Natural killer cell treated with Interleukin-12 subunit alpha and Interleukin-12 subunit beta and Interleukin-15 and Interleukin-18, amount 100 ng/mL, for 72 hours (primary cell): ENCODE measurements at regions not wholly inside any gene's neighbourhood (a gene's known extent, or its start where the extent isn't known, plus 50 kb on each side); places are given as distances from the start of the nearest gene placed in this dataset.

Experiments
- ATAC-seq, 2 donors: fragments of 150-1000 bp; cut with Tn5 transposase in 1 of 2; sonication (Bioruptor Pico), chemical (Tn5 transposase) in 1 of 2; 2 replicates each; pipeline ENCODE4 v1.10.0; 2021
- DNase-seq: peaks from one replicate; pipeline ENCODE4 v3.0.0; 2022; ENCODE audit warnings: low spot score
- H3K27ac Mint-ChIP-seq, 2 donors: 1 replicate in 1 of 2; 2 replicates in 1 of 2; pipeline ENCODE4 v1.8.0; 2022; ENCODE audit warnings: mixed read lengths in 2 of 2, mild to moderate bottlenecking in 1 of 2, moderate library complexity in 1 of 2
- H3K27me3 Mint-ChIP-seq, 2 donors: 1 replicate in 1 of 2; 2 replicates in 1 of 2; pipeline ENCODE4 v1.8.0; 2022; ENCODE audit warnings: mixed read lengths in 2 of 2
- H3K36me3 Mint-ChIP-seq: one replicate; pipeline ENCODE4 v1.8.0; 2022; ENCODE audit warnings: mixed read lengths
- H3K4me1 Mint-ChIP-seq, 2 donors: 1 replicate in 1 of 2; 2 replicates in 1 of 2; pipeline ENCODE4 v1.8.0; 2022; ENCODE audit warnings: low read depth in 2 of 2, mixed read lengths in 2 of 2, mild to moderate bottlenecking in 1 of 2
- H3K4me3 Mint-ChIP-seq: one replicate; pipeline ENCODE4 v1.8.0; 2022; ENCODE audit warnings: mixed read lengths
- H3K9me3 Mint-ChIP-seq: 2 replicates; pipeline ENCODE4 v1.8.0; 2022; ENCODE audit warnings: mixed read lengths

- DNase-seq, result no peak
- Mint-ChIP-seq H3K4me1 (no peaks in the 10 kb centered on the region), H3K27me3 (peaks cover 7 to 19% of the 10 kb centered on the region in 2 donors), H3K9me3 (no peaks in the 10 kb centered on the region), H3K4me3 (no peak overlapping the region), H3K27ac (no peak overlapping the region), H3K36me3 (no peaks in the 10 kb centered on the region)
- ATAC-seq, result no peak
These were observed 457.7 kb downstream of the EFNA5 start for GRCh38 chr5:107213025-107213424.

GRCh38 chr5:107211630-107212029 is 459.1 kb downstream of the EFNA5 start:
- Mint-ChIP-seq H3K4me1 (no peaks in the 10 kb centered on the region), H3K27me3 (peaks cover 12 to 19% of the 10 kb centered on the region in 2 donors), H3K36me3 (no peaks in the 10 kb centered on the region), H3K27ac (no peak overlapping the region), H3K9me3 (no peaks in the 10 kb centered on the region), H3K4me3 (no peak overlapping the region)
- ATAC-seq (no peak), DNase-seq (no peak)

GRCh38 chr5:107208867-107209266 is 461.9 kb downstream of the EFNA5 start:
- H3K4me3 Mint-ChIP-seq, result no peak overlapping the region

GRCh38 chr5:107204413-107204812 is 466.3 kb downstream of the EFNA5 start:
- Mint-ChIP-seq H3K4me1 (no peaks in the 10 kb centered on the region), H3K9me3 (no peaks in the 10 kb centered on the region), H3K27ac (no peak overlapping the region), H3K27me3 (peaks cover 13 to 18% of the 10 kb centered on the region in 2 donors), H3K36me3 (no peaks in the 10 kb centered on the region), H3K4me3 (no peak overlapping the region)
- no peak for ATAC-seq
- no peak for DNase-seq

More at GRCh38 chr5:107208867-107209266, 461.9 kb downstream of the EFNA5 start:
- H3K27me3 Mint-ChIP-seq, result peaks cover 15 to 20% of the 10 kb centered on the region in 2 donors
- DNase-seq (no peak), ATAC-seq (no peak)
- H3K27ac Mint-ChIP-seq, result no peak overlapping the region
- H3K4me1 Mint-ChIP-seq, result no peaks in the 10 kb centered on the region
- no peaks in the 10 kb centered on the region for H3K36me3 Mint-ChIP-seq
- no peaks in the 10 kb centered on the region for H3K9me3 Mint-ChIP-seq

- Mint-ChIP-seq H3K36me3 (no peaks in the 10 kb centered on the region), H3K27me3 (peaks cover 13 to 18% of the 10 kb centered on the region in 2 donors), H3K9me3 (no peaks in the 10 kb centered on the region), H3K4me1 (no peaks in the 10 kb centered on the region), H3K4me3 (no peak overlapping the region), H3K27ac (no peak overlapping the region)
- ATAC-seq (no peak), DNase-seq (no peak)
These were observed 467.5 kb downstream of the EFNA5 start for GRCh38 chr5:107203243-107203642.

DNA sequence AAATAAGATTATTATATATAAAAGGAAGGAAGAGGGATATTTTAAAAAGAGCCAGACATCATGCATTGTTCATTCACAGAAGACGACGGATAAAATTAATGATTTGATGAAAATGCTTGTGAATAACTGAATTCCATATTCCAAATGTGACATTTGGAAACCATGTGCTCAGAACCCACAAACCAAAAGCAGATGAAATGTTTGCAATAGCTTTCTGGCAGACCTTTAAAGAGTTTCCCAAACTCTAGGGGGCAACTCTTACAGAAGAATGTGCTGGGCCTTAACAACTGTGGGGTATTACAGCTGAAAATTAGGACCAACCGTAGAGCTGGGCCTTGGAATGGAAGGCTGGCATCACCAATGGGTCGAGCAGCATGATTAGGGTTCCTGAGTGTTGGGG is 471.0 kb downstream of the EFNA5 start:
- Mint-ChIP-seq H3K27ac (no peak overlapping the region), H3K9me3 (no peaks in the 10 kb centered on the region), H3K4me1 (no peaks in the 10 kb centered on the region), H3K27me3 (peaks cover 6 to 7% of the 10 kb centered on the region in 2 donors), H3K36me3 (no peaks in the 10 kb centered on the region), H3K4me3 (no peak overlapping the region)
- ATAC-seq (no peak), DNase-seq (no peak)

DNA sequence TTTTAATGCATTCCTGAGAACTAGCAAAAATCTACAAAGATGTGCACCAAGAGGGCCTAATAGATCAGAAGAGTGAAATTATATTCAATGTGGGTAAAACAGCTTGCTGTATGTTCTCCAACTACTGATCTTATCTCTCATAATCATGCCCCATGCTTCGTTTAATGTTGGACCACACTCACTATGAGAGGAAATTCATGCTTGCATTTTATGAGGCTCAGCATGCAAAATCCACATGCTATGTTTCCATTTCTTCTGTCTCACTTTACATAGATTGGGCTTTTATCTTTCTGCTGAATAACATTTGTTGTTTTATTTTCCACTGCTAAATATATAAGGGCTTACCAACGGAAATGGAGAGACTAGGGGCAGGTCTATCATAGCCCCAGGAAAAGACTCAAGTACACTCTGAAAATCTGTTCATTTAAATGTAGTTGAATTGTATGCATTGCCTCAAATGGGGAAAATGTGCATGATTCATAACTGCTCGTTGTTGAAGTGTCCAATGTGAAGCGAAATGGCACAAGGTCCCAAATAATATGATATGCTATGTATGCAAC is 474.2 kb downstream of the EFNA5 start:
- Mint-ChIP-seq H3K27ac (no peak overlapping the region), H3K27me3 (peaks cover 0 to 12% of the 10 kb centered on the region in 2 donors), H3K4me3 (no peak overlapping the region), H3K4me1 (no peaks in the 10 kb centered on the region), H3K36me3 (no peaks in the 10 kb centered on the region), H3K9me3 (peaks cover 4% of the 10 kb centered on the region)
- ATAC-seq, result no peak
- no peak for DNase-seq

GRCh38 chr5:107195890-107196395 is 474.8 kb downstream of the EFNA5 start:
- H3K27me3 Mint-ChIP-seq, result peaks cover 0 to 12% of the 10 kb centered on the region in 2 donors
- peaks cover 4% of the 10 kb centered on the region for H3K9me3 Mint-ChIP-seq
- ATAC-seq, result no peak
- no peaks in the 10 kb centered on the region for H3K36me3 Mint-ChIP-seq
- no peak for DNase-seq
- no peak overlapping the region for H3K4me3 Mint-ChIP-seq
- no peak overlapping the region for H3K27ac Mint-ChIP-seq
- H3K4me1 Mint-ChIP-seq, result no peaks in the 10 kb centered on the region

- H3K27me3 Mint-ChIP-seq, result peaks cover 28 to 33% of the 10 kb centered on the region in 2 donors
- H3K9me3 Mint-ChIP-seq, result peaks cover 7% of the 10 kb centered on the region
- DNase-seq, result no peak
- ATAC-seq, result no peak
- H3K27ac Mint-ChIP-seq, result no peak overlapping the region
- H3K36me3 Mint-ChIP-seq, result peaks cover 20% of the 10 kb centered on the region
- no peaks in the 10 kb centered on the region for H3K4me1 Mint-ChIP-seq
- no peak overlapping the region for H3K4me3 Mint-ChIP-seq
These were observed 485.9 kb downstream of the EFNA5 start for GRCh38 chr5:107184871-107185270.

DNA sequence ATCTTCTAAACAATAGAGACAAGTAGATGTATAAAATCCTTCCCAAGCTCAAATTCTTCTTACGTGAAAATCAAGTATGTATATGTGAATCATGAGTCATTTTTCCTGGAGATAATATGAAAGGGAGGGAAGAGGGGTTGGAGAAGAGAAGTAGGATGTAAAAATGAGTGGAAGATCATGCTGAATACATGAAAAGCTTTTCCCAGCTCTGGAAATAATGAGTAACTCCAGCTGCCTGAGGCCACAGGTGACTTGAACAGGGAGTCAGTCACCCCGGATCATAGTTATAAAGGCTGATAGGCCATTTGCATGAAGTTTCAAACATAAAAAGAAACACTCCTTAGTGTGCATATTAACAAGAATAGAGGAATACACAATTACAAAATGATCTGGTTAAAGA is 486.7 kb downstream of the EFNA5 start:
- Mint-ChIP-seq H3K27me3 (peaks cover 28 to 33% of the 10 kb centered on the region in 2 donors), H3K27ac (no peak overlapping the region), H3K36me3 (peaks cover 20% of the 10 kb centered on the region), H3K4me1 (no peaks in the 10 kb centered on the region), H3K4me3 (no peak overlapping the region), H3K9me3 (peaks cover 7% of the 10 kb centered on the region)
- DNase-seq (no peak), ATAC-seq (no peak)

DNA sequence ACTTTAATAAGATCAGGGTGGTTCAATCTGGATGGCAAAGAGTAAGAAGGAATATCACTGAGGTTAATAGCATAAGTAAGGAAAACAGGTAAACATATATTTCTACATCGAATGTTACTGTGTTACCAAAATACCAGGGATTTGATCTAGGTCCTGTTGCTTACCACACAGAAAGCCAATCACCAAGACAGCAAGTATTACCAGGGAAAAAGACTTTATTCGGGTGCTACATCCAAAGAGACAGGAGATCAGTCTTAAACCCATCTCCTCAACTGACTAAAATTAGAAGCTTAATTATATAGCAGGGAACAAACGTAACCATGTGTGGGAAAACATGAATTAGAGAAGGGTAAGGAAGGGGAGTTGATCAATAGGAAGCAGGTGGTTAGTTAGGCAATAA is 500.1 kb downstream of the EFNA5 start:
- peaks cover 7% of the 10 kb centered on the region for H3K9me3 Mint-ChIP-seq
- H3K4me3 Mint-ChIP-seq, result no peak overlapping the region
- ATAC-seq (no peak), DNase-seq (no peak)
- H3K27ac Mint-ChIP-seq, result no peak overlapping the region
- H3K4me1 Mint-ChIP-seq, result no peaks in the 10 kb centered on the region
- H3K36me3 Mint-ChIP-seq, result peaks cover 18% of the 10 kb centered on the region
- peaks cover 8% of the 10 kb centered on the region in 2 donors for H3K27me3 Mint-ChIP-seq

DNA sequence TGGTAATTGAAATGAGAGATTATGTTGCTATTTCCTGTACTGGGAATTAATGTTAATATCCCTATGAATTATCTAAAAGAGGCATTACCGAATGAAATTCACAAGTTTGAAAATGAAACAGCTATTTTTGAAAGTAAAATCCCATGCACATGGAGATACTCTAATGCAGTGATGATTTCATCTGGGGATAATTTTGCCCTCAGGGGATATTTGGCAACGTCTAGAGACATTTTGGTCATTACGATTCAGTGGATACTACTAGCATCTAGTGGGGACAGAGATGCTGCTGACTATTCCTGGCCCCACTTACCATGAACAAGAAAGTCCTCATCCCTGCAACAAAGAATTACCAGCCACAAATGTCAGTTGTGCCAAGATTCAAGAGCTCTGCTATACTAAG is 500.9 kb downstream of the EFNA5 start:
- Mint-ChIP-seq H3K27ac (no peak overlapping the region), H3K4me1 (no peaks in the 10 kb centered on the region), H3K36me3 (peaks cover 18% of the 10 kb centered on the region), H3K27me3 (peaks cover 7 to 8% of the 10 kb centered on the region in 2 donors), H3K9me3 (peaks cover 7% of the 10 kb centered on the region), H3K4me3 (no peak overlapping the region)
- ATAC-seq, result no peak
- no peak for DNase-seq

DNA sequence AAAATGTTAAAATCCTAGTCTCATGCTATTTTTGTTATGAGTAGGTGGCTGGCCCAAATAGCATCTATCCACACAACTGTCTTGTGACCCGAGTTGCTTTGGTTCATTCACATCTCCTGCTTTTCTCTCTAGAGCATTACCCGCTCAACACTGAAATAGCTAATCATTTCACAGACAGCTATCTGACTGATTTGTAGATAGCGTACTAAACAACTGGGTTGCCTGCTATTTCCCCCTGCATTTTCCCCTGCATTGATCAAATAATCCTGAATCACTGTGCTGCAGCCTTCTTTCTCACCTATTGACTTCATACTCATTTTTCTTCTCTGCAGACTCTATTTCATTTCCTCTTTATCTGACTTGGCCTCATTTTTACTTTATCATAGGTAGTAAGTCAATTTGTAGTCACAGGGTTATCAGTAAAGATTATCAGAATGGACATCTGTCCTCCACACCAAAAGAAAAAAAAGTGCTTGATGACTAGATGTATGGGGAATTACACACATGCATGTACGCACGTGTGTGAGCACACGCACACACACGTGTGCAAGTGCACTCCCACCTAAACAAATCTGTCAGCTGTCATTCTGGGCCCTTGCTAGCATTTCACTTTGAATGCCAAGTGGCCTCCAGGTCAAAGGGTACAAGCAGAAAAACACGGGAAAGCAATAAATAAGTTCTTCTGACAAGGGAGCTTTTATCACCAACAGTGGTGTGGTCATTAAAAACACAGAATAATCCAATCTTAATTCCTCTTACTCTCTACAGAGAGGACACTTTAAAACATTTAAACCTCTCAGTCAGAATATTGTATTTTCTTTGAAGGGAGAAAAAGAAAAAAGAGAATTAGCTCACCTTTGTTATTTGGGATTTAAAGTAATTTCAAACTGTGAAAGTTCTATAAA is 501.6 kb downstream of the EFNA5 start:
- ATAC-seq, result no peak

GRCh38 chr5:107168086-107168485 is 502.7 kb downstream of the EFNA5 start:
- H3K27me3 Mint-ChIP-seq, result peaks cover 0 to 5% of the 10 kb centered on the region in 2 donors

More for the DNA sequence above, 501.6 kb downstream of the EFNA5 start:
- Mint-ChIP-seq H3K4me1 (no peaks in the 10 kb centered on the region), H3K36me3 (peaks cover 18% of the 10 kb centered on the region), H3K27ac (no peak overlapping the region), H3K9me3 (peaks cover 7% of the 10 kb centered on the region), H3K4me3 (no peak overlapping the region), H3K27me3 (peaks cover 2 to 5% of the 10 kb centered on the region in 2 donors)
- no peak for DNase-seq

More at GRCh38 chr5:107168086-107168485, 502.7 kb downstream of the EFNA5 start:
- Mint-ChIP-seq H3K9me3 (peaks cover 7% of the 10 kb centered on the region), H3K4me1 (no peaks in the 10 kb centered on the region), H3K36me3 (peaks cover 18% of the 10 kb centered on the region), H3K4me3 (no peak overlapping the region), H3K27ac (no peak overlapping the region)
- ATAC-seq (no peak), DNase-seq (no peak)
